ENCODE measurements at regions not wholly inside any gene's neighbourhood (a gene's known extent, or its start where the extent isn't known, plus 50 kb on each side); places are given as distances from the start of the nearest gene placed in this dataset.

DNA sequence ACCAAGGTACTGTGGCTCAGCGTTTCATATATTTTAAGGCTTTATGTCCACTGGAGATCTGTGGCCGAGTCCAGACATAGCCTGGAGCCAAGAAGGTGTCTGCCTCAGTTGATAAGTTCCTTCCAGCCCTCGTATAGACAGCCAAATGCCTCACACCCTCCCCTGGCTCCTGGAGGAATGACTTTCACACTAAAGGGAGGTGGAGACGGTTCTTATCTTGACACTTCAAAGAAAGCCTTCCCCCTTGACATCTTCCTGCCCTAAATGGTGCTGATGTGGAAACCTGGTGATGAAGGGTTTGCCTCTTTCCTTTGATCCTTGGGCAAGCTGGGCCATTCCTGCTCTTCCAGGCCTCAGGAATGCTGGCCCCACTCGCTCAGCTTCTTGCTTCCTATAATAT, 474.8 kb upstream of the TBX3 start:
- H3K27me3 Mint-ChIP-seq (ENCODE audit: insufficient read depth, low read depth): peaks cover 12% of the 10 kb centered on the region
- H3K27ac ChIP-seq: no peak overlapping the region
- no peak overlapping the region for H2AFZ ChIP-seq (replicated peaks)

DNA sequence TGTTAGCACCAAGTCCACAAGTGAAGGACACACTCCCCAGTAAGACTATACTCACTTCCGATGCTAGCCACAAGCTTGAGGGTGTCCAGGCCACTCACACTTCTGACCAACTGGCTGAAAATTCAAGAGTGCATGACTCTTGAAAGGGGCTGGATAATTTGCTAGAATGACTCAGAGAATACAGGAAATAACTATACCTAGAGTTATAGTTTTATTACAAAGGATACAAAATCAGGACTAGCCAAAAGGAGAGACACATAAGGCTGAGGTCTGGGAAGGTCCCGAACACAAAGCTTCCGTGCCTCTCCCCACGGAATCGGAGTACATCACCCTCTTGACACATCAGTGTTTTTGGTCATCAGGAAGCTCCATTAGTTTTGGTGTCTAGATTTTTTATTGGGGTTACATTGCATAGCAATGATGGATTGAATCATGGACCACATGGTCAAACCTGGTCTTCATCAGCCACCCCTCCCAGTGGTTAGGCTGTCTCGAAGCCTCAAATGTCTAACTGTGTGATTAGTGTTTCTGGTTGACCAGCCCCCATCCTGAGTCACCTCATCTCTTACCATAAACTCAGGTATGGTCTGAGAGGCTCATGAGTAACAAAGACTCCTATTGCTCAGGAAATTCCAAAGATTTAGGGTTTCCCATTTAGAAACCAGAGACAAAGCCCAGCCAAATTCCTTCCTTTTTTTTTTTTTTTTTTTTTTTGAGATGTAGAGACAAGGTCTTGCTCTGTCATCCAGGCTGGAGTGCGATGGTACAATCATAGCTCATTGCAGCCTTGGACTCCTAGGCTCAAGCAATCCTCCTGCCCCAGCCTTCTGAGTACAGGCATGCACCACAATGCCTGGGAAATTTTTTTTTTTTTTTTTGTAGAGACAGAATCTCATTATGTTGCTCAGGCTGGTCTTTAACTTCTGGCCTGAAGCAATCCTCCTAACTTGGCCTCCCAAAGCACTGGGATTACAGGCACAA, 472.0 kb upstream of the TBX3 start:
- no peak overlapping the region for H3K27ac ChIP-seq
- no peaks in the 10 kb centered on the region for H3K9me3 Mint-ChIP-seq
- no peaks in the 10 kb centered on the region for H3F3A ChIP-seq (ENCODE audit: low read depth)
- peaks cover 10% of the 10 kb centered on the region for H3K27me3 Mint-ChIP-seq (ENCODE audit: insufficient read depth, low read depth)
- no peaks in the 10 kb centered on the region for H4K20me1 ChIP-seq (ENCODE audit: low read depth)
- H3K4me1 Mint-ChIP-seq: peaks cover 6% of the 10 kb centered on the region
- TF ChIP-seq EZH2 (IDR thresholded peaks at IDR 0.05): no peak
- TF ChIP-seq, protein P1, sequence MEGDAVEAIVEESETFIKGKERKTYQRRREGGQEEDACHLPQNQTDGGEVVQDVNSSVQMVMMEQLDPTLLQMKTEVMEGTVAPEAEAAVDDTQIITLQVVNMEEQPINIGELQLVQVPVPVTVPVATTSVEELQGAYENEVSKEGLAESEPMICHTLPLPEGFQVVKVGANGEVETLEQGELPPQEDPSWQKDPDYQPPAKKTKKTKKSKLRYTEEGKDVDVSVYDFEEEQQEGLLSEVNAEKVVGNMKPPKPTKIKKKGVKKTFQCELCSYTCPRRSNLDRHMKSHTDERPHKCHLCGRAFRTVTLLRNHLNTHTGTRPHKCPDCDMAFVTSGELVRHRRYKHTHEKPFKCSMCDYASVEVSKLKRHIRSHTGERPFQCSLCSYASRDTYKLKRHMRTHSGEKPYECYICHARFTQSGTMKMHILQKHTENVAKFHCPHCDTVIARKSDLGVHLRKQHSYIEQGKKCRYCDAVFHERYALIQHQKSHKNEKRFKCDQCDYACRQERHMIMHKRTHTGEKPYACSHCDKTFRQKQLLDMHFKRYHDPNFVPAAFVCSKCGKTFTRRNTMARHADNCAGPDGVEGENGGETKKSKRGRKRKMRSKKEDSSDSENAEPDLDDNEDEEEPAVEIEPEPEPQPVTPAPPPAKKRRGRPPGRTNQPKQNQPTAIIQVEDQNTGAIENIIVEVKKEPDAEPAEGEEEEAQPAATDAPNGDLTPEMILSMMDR (IDR thresholded peaks at IDR 0.05): no peak
- TF ChIP-seq EZH2phosphoT487 (IDR thresholded peaks at IDR 0.05): no peak
- H3K4me1 ChIP-seq: peaks cover 13% of the 10 kb centered on the region
- H3K36me3 ChIP-seq: no peaks in the 10 kb centered on the region
- no peak overlapping the region for H3K4me2 ChIP-seq
- no peaks in the 10 kb centered on the region for H3K9me3 ChIP-seq (ENCODE audit: low read depth)
- no peaks in the 10 kb centered on the region for H3K79me2 ChIP-seq (ENCODE audit: low read depth)
- H3K36me3 Mint-ChIP-seq: no peaks in the 10 kb centered on the region
- no peak overlapping the region for H2AFZ ChIP-seq (replicated peaks)
- DNase-seq (ENCODE audit: low spot score): no peak
- H3K27me3 ChIP-seq: peaks cover 14% of the 10 kb centered on the region
- no peak overlapping the region for H3K4me3 Mint-ChIP-seq
- H3K9ac ChIP-seq: no peak overlapping the region
- no peak overlapping the region for H3K27ac Mint-ChIP-seq
- no peak overlapping the region for H3K4me3 ChIP-seq

More for the DNA sequence above, 474.8 kb upstream of the TBX3 start:
- Mint-ChIP-seq H3K4me3 (no peak overlapping the region), H3K36me3 (no peaks in the 10 kb centered on the region), H3K27ac (no peak overlapping the region), H3K4me1 (peaks cover 4% of the 10 kb centered on the region), H3K9me3 (no peaks in the 10 kb centered on the region)
- H3F3A ChIP-seq (ENCODE audit: low read depth): peaks cover 9% of the 10 kb centered on the region
- no peaks in the 10 kb centered on the region for H3K9me3 ChIP-seq (ENCODE audit: low read depth)
- peaks cover 7% of the 10 kb centered on the region for H3K4me1 ChIP-seq
- H3K36me3 ChIP-seq: no peaks in the 10 kb centered on the region
- H3K27me3 ChIP-seq: peaks cover 37% of the 10 kb centered on the region
- H3K4me3 ChIP-seq: no peak overlapping the region
- no peak for DNase-seq (ENCODE audit: low spot score)
- H3K9ac ChIP-seq: no peak overlapping the region
- no peaks in the 10 kb centered on the region for H3K79me2 ChIP-seq (ENCODE audit: low read depth)
- no peak overlapping the region for H3K4me2 ChIP-seq
- peaks cover 4% of the 10 kb centered on the region for H4K20me1 ChIP-seq (ENCODE audit: low read depth)
- TF ChIP-seq, protein P1 (IDR thresholded peaks at IDR 0.05): no peak
- TF ChIP-seq EZH2 (IDR thresholded peaks at IDR 0.05) (no peak), EZH2phosphoT487 (IDR thresholded peaks at IDR 0.05) (no peak)

DNA sequence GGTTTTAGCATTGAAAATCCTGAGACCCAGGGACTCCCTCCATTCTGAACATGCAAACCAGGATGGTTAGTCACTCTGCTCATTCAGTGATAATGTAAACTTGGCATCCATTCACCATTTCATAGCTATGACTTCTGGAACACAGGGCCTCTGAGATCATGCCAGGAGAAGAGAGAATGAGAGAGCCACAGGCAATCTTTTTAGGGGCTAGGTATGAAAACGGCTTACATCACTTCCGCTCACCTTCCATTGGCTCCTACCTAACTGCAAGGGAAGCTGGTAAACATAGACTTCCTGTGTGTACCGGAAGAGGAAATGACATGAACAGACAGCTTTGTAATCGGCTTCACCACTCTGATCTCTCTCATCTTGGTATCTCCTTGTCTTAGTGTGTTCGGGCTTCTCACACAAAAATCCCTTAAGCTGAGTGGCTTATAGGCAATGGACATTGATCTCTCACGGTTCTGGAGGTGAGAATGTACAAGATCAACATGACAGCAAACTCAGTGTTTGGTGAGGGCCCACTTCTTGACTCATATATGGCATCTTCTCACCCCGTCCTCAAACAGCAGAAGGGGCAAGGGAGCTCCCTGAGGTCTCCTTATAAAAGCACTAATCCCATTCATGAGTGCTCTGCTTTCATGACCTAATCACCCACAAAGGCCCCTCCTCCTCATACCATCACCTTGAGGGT, 465.9 kb upstream of the TBX3 start:
- TF ChIP-seq, protein P1 (IDR thresholded peaks at IDR 0.05): no peak
- TF ChIP-seq EZH2 (IDR thresholded peaks at IDR 0.05): no peak
- H3K36me3 ChIP-seq: no peaks in the 10 kb centered on the region
- no peaks in the 10 kb centered on the region for H3K9me3 ChIP-seq (ENCODE audit: low read depth)
- H3K4me2 ChIP-seq: no peak overlapping the region
- H3K27me3 Mint-ChIP-seq (ENCODE audit: insufficient read depth, low read depth): peaks cover 2% of the 10 kb centered on the region
- no peak overlapping the region for H2AFZ ChIP-seq (replicated peaks)
- H3K9me3 Mint-ChIP-seq: no peaks in the 10 kb centered on the region
- no peaks in the 10 kb centered on the region for H3K27me3 ChIP-seq
- no peaks in the 10 kb centered on the region for H3K36me3 Mint-ChIP-seq
- no peaks in the 10 kb centered on the region for H3K79me2 ChIP-seq (ENCODE audit: low read depth)
- H3K27ac Mint-ChIP-seq: no peak overlapping the region
- H3K27ac ChIP-seq: no peak overlapping the region
- peaks cover 26% of the 10 kb centered on the region for H3K4me1 Mint-ChIP-seq
- H4K20me1 ChIP-seq (ENCODE audit: low read depth): no peaks in the 10 kb centered on the region
- H3K4me3 ChIP-seq: no peak overlapping the region
- H3K9ac ChIP-seq: no peak overlapping the region
- no peak overlapping the region for H3K4me3 Mint-ChIP-seq
- DNase-seq (ENCODE audit: low spot score): no peak
- H3F3A ChIP-seq (ENCODE audit: low read depth): no peaks in the 10 kb centered on the region
- peaks cover 30% of the 10 kb centered on the region for H3K4me1 ChIP-seq
